GM19025 (cell line): ENCODE measurements at regions not wholly inside any gene's neighbourhood (a gene's known extent, or its start where the extent isn't known, plus 50 kb on each side); places are given as distances from the start of the nearest gene placed in this dataset.

Experiments used
- ATAC-seq: cut with Tn5 transposase; IDR thresholded peaks from one replicate; pipeline ENCODE4 v1.9.1; 2021; ENCODE audit warnings: mild to moderate bottlenecking, low read depth, moderate library complexity; ENCODE audit not compliant: unreplicated experiment

- no peak for ATAC-seq
These were observed 91.7 kb upstream of the RAB6C start for GRCh38 chr2:129887688-129888266.

- no peak for ATAC-seq
These were observed 91.0 kb upstream of the RAB6C start for GRCh38 chr2:129888461-129888860.

- ATAC-seq: no peak
These were observed 90.6 kb upstream of the RAB6C start for GRCh38 chr2:129888896-129889295.

GRCh38 chr2:129891341-129892320 lies 87.8 kb upstream of the RAB6C start:
- ATAC-seq: no peak

- no peak for ATAC-seq
These were observed 87.1 kb upstream of the RAB6C start for GRCh38 chr2:129892360-129892759.

GRCh38 chr2:129892773-129893172 lies 86.7 kb upstream of the RAB6C start:
- no peak for ATAC-seq

- ATAC-seq: no peak
These were observed 86.2 kb upstream of the RAB6C start for GRCh38 chr2:129893244-129893643.

- ATAC-seq: no peak
These were observed 84.8 kb upstream of the RAB6C start for GRCh38 chr2:129894616-129895015.

- ATAC-seq: no peak
These were observed 84.4 kb upstream of the RAB6C start for GRCh38 chr2:129895061-129895460.

- ATAC-seq: no peak
These were observed 83.9 kb upstream of the RAB6C start for GRCh38 chr2:129895526-129896082.

- ATAC-seq: no peak
These were observed 83.0 kb upstream of the RAB6C start for GRCh38 chr2:129896226-129897100.

GRCh38 chr2:129901754-129902415 lies 77.6 kb upstream of the RAB6C start:
- no peak for ATAC-seq

GRCh38 chr2:129902731-129903585 lies 76.5 kb upstream of the RAB6C start:
- no peak for ATAC-seq

- no peak for ATAC-seq
These were observed 75.7 kb upstream of the RAB6C start for GRCh38 chr2:129903586-129904425.

- no peak for ATAC-seq
These were observed 74.7 kb upstream of the RAB6C start for GRCh38 chr2:129904532-129905446.

GRCh38 chr2:129905664-129906081 lies 73.8 kb upstream of the RAB6C start:
- ATAC-seq: no peak

GRCh38 chr2:129906139-129906860 lies 73.2 kb upstream of the RAB6C start:
- no peak for ATAC-seq
